ENCODE measurements at regions not wholly inside any gene's neighbourhood (a gene's known extent, or its start where the extent isn't known, plus 50 kb on each side); places are given as distances from the start of the nearest gene placed in this dataset.

DNA sequence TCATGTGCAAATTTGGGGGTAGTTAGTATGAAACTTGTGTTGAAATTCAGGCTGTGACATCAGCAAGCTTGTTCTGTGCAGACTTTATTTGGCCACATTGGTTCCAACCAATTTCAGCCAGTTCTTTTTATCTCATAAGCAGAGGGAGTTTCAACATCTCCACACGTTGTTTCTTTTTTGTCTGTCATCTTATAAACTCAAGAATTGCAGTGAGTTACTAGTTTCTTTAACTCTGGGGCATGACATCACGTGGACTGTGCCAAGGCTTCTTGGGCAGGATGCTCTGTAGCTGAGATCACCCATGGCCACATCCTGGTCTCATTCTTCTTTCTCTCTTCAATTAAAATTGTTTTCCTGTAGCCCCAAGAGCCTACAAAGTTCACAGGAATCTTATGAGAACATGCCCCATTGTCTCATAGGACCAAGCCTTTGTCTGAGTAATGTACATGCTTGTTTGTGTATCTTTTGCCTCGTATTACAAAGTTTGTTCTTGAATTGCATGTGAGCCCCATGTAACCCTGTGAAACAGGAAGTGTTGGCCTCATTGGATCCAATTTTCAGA is 982.0 kb upstream of the TMEM132C start:
- no peaks in the 10 kb centered on the region for H3K4me1 ChIP-seq (ENCODE audit: control insufficient read depth, insufficient read depth, low read length)
- no peaks in the 10 kb centered on the region for H3K36me3 ChIP-seq (ENCODE audit: control insufficient read depth, insufficient read depth, low read length)
- H3K9ac ChIP-seq (ENCODE audit: low read length): no peak overlapping the region
- no peak overlapping the region for H3K4me3 ChIP-seq (ENCODE audit: low read length)
- no peaks in the 10 kb centered on the region for H3K27me3 ChIP-seq (ENCODE audit: control insufficient read depth, insufficient read depth, low read length)
- no peak overlapping the region for H3K27ac ChIP-seq (ENCODE audit: low read depth, low read length)

DNA sequence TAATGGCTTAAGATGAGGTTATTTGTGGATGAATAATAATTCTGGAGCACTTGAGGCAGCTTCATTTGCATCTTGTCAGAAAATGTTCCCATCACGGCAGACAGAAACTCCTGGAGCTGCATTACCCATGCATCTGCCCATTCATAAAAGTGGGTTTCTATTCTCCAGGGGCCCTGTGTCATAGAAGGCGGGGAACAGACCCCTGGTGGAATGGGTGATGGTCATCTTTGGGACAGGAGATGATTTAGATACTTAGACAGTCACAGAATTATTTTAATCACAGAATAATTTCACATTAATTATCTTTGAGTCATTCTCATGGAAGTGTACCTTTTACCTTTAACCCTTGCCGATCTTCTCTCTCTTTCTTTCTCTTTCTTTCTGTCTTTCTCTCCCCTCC is 980.7 kb upstream of the TMEM132C start:
- no peaks in the 10 kb centered on the region for H3K36me3 ChIP-seq (ENCODE audit: control insufficient read depth, insufficient read depth, low read length)
- H3K27ac ChIP-seq (ENCODE audit: low read depth, low read length): no peak overlapping the region
- no peak overlapping the region for H3K4me3 ChIP-seq (ENCODE audit: low read length)
- no peak overlapping the region for H3K9ac ChIP-seq (ENCODE audit: low read length)
- no peaks in the 10 kb centered on the region for H3K4me1 ChIP-seq (ENCODE audit: control insufficient read depth, insufficient read depth, low read length)
- no peaks in the 10 kb centered on the region for H3K27me3 ChIP-seq (ENCODE audit: control insufficient read depth, insufficient read depth, low read length)

DNA sequence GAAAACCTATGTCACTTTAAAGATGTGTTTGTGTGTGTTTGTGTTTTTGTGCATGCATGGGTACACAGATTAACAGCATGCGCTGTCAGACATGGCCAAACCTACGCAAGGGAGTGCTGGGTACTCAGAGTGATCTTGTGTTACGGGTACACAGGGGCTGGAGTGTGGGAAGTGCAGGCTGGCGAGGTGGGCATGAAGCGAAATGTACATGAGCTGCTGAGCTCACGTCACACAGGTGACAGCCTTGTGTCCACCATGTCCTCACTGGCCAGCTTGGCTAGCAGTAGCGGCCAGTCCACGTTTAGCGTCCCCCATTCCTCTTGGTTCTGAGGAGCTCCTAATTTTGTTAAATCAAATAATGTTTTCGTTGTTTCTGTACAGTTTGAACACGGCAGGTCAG is 979.7 kb upstream of the TMEM132C start:
- H3K27me3 ChIP-seq (ENCODE audit: control insufficient read depth, insufficient read depth, low read length): no peaks in the 10 kb centered on the region
- H3K4me3 ChIP-seq (ENCODE audit: low read length): no peak overlapping the region
- no peak overlapping the region for H3K27ac ChIP-seq (ENCODE audit: low read depth, low read length)
- no peak overlapping the region for H3K9ac ChIP-seq (ENCODE audit: low read length)
- H3K4me1 ChIP-seq (ENCODE audit: control insufficient read depth, insufficient read depth, low read length): no peaks in the 10 kb centered on the region
- no peaks in the 10 kb centered on the region for H3K36me3 ChIP-seq (ENCODE audit: control insufficient read depth, insufficient read depth, low read length)

DNA sequence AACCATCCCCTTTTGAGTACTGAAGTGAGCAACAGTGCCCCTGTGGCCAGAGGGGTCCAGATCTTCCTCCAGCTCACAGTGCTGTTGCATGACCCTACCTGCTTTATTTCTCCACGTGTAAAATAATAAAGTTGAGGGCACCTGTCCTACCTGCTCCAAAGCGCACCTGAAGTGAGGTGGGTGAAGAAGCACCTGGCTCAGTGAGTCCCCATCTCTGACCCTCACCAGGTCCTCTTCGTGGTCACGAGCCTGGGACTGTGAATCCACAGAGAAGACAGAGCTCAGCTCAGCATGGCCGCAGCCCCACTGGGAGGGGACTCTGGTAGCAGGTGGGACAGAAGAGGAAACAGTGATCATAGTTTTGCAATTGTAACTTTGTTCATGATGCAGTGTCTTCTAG is 976.7 kb upstream of the TMEM132C start:
- Histone ChIP-seq H3K27me3 (ENCODE audit: control insufficient read depth, insufficient read depth, low read length) (no peaks in the 10 kb centered on the region), H3K4me3 (ENCODE audit: low read length) (no peak overlapping the region), H3K9ac (ENCODE audit: low read length) (no peak overlapping the region), H3K4me1 (ENCODE audit: control insufficient read depth, insufficient read depth, low read length) (no peaks in the 10 kb centered on the region), H3K27ac (ENCODE audit: low read depth, low read length) (no peak overlapping the region), H3K36me3 (ENCODE audit: control insufficient read depth, insufficient read depth, low read length) (no peaks in the 10 kb centered on the region)

DNA sequence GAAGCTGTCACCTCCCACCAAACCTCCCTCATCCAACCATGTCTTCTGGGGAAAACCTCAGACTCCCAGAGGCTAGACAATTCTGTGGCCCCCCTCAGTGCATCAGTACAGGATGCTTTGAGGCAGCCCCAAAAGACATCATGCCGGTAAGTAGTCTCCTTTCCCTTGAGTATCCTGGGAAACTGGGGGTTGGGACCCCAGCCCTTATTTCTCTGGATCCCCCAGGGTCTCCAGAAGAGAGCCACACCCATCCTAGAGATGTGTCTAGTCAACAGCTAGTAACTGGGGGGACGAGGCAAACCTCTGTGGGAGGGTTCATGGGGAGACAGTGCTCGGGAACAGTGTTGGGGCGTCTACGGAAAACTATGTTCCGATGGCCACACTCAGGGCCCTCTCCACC is 974.2 kb upstream of the TMEM132C start:
- H3K36me3 ChIP-seq (ENCODE audit: control insufficient read depth, insufficient read depth, low read length): no peaks in the 10 kb centered on the region
- H3K9ac ChIP-seq (ENCODE audit: low read length): no peak overlapping the region
- no peak overlapping the region for H3K4me3 ChIP-seq (ENCODE audit: low read length)
- H3K4me1 ChIP-seq (ENCODE audit: control insufficient read depth, insufficient read depth, low read length): no peaks in the 10 kb centered on the region
- H3K27ac ChIP-seq (ENCODE audit: low read depth, low read length): no peak overlapping the region
- H3K27me3 ChIP-seq (ENCODE audit: control insufficient read depth, insufficient read depth, low read length): no peaks in the 10 kb centered on the region

DNA sequence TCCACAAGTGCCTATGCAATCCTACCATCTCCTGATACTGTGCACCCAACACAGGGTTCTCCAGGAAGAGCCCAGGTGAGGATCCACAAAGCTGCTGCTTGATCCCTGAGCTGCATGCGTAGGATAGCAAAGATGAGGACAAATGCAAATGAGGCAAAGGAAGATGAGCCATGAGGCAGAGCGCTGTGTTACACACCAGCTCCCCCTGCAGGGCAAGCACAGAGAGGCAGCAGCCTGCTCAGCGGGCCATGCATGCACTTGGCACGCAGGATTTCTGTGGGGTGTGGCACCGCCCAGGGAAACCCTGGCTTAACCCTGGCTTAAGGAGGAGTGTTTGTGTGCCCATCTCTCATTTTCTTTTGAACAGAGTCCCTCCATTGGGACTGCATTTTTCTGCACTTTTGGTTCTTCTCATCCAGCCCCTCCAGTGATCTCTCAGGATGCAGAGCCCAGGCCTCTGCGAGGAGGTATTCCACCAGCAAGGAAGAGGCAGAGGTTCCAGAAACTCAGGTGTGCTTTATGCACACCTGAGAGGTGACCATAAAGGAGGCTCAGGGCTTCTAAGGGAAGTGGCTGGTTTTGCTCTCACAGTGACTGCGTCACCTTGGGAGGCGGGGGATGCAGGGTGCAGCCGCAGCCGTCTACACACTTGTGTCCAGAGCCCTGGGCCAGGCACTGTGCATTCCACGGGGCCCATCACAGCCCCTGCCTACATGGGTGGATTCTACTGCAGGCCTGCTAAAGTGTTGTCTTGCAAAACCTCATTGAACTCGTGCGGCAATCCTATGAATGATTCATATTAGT is 973.3 kb upstream of the TMEM132C start:
- no peaks in the 10 kb centered on the region for H3K27me3 ChIP-seq (ENCODE audit: control insufficient read depth, insufficient read depth, low read length)
- H3K36me3 ChIP-seq (ENCODE audit: control insufficient read depth, insufficient read depth, low read length): no peaks in the 10 kb centered on the region
- no peak overlapping the region for H3K4me3 ChIP-seq (ENCODE audit: low read length)
- no peak overlapping the region for H3K27ac ChIP-seq (ENCODE audit: low read depth, low read length)
- H3K9ac ChIP-seq (ENCODE audit: low read length): no peak overlapping the region
- no peaks in the 10 kb centered on the region for H3K4me1 ChIP-seq (ENCODE audit: control insufficient read depth, insufficient read depth, low read length)

DNA sequence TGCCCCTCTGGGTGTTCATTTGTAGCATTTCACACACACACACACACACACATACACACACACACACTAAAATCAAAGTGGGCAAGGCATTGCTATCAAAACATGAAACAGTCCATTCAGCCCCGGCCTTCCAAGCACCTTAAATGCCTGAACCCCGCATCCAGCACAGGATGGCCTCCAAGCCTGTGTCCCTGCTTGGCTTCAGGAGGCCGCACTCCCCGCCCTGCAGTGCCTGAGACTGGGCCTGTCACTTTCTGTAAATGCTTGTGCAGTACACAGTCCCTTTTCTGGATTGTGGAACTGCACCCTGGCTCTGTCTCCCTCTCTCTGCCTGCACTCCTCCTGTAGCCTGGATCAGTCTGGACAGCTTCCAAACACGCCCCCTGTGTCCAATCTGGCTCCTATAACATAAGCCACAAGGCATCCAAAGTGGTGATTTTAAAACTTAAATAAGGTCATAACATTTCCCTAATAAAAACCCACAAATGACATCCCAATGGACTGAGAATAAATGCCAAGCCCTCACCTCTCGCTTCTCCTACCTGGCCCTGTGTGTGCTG is 972.2 kb upstream of the TMEM132C start:
- H3K4me3 ChIP-seq (ENCODE audit: low read length): no peak overlapping the region
- no peaks in the 10 kb centered on the region for H3K27me3 ChIP-seq (ENCODE audit: control insufficient read depth, insufficient read depth, low read length)
- no peak overlapping the region for H3K9ac ChIP-seq (ENCODE audit: low read length)
- no peaks in the 10 kb centered on the region for H3K36me3 ChIP-seq (ENCODE audit: control insufficient read depth, insufficient read depth, low read length)
- no peaks in the 10 kb centered on the region for H3K4me1 ChIP-seq (ENCODE audit: control insufficient read depth, insufficient read depth, low read length)
- H3K27ac ChIP-seq (ENCODE audit: low read depth, low read length): no peak overlapping the region

DNA sequence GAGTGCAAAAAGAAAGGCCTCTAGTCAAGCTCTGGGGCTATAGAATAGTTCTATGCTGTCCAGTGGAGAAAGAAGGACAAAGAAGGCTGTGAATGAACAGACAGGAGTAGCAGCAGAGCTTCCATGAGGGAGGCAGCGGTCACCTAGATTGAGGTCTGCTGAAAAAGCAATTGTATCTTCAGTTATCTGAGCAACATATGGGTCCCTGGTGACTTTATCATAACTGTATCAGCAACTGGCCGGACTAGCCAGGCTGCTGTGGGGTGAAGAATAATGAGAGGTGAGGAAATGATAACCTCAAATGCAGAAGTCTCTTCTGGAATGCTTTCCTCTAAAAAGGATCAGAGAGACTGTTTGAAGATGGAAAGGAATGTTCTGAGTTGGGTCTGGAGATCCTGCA is 971.3 kb upstream of the TMEM132C start:
- H3K4me1 ChIP-seq (ENCODE audit: control insufficient read depth, insufficient read depth, low read length): no peaks in the 10 kb centered on the region
- no peaks in the 10 kb centered on the region for H3K36me3 ChIP-seq (ENCODE audit: control insufficient read depth, insufficient read depth, low read length)
- no peaks in the 10 kb centered on the region for H3K27me3 ChIP-seq (ENCODE audit: control insufficient read depth, insufficient read depth, low read length)
- H3K4me3 ChIP-seq (ENCODE audit: low read length): no peak overlapping the region
- no peak overlapping the region for H3K27ac ChIP-seq (ENCODE audit: low read depth, low read length)
- H3K9ac ChIP-seq (ENCODE audit: low read length): no peak overlapping the region

DNA sequence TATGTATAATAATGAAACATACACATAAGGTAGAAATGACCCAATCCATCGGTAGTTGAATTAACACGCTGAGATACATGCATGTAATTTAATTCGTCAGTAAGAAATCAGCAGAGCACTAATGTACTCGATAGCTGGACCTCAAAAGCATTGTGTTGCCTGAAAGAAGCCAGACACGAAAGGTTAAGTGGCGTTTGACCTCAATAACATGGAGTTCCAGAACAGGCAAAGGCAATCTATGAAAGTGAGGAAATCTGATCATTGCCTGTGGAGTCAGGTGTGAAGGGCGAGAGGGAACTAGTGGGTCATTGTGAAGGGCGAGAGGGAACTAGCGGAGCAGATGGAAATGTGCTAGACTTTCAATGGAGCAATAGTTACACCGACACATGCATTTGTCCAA is 970.4 kb upstream of the TMEM132C start:
- H3K27ac ChIP-seq (ENCODE audit: low read depth, low read length): no peak overlapping the region
- no peaks in the 10 kb centered on the region for H3K4me1 ChIP-seq (ENCODE audit: control insufficient read depth, insufficient read depth, low read length)
- no peak overlapping the region for H3K4me3 ChIP-seq (ENCODE audit: low read length)
- H3K36me3 ChIP-seq (ENCODE audit: control insufficient read depth, insufficient read depth, low read length): no peaks in the 10 kb centered on the region
- H3K9ac ChIP-seq (ENCODE audit: low read length): no peak overlapping the region
- H3K27me3 ChIP-seq (ENCODE audit: control insufficient read depth, insufficient read depth, low read length): no peaks in the 10 kb centered on the region

DNA sequence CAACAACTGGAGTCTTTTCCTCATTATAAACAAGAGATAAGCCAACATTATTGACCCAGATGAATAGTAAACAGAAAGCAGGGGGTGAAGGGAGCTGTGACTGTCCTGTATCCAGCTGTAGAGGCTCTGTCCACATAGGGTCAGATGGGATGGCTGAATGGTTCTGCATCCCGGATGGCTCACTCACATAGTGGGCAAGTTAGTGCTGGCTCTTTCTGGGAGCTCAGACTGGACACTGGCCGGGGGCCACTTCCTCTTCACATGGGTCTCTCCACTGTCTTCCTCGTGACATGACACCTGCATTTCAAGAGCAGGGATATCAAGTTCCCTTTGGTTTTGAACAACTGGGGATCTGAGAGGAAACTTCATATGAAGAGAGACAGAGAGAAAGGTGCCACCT is 969.6 kb upstream of the TMEM132C start:
- Histone ChIP-seq H3K4me3 (ENCODE audit: low read length) (no peak overlapping the region), H3K36me3 (ENCODE audit: control insufficient read depth, insufficient read depth, low read length) (no peaks in the 10 kb centered on the region), H3K27me3 (ENCODE audit: control insufficient read depth, insufficient read depth, low read length) (no peaks in the 10 kb centered on the region), H3K27ac (ENCODE audit: low read depth, low read length) (no peak overlapping the region), H3K4me1 (ENCODE audit: control insufficient read depth, insufficient read depth, low read length) (no peaks in the 10 kb centered on the region), H3K9ac (ENCODE audit: low read length) (no peak overlapping the region)

DNA sequence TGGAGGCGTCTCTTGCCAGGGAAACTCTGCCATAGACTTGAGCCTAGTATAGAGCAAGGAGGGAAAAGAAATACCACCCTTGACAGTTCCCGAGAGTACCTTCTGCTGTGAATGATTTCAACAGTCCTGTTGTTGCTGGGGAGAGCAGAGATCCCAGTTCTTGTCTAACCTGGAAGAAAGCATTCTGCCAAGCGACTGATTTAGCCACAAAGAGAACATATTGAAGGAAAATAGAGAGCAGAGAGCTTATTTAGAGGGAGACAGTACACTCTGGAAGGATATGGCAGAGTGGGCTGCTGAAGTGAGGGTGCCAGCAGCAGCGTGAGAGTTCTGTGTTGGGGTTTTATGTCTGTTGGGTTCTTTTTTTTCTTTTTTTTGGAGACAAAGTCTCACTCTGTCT is 966.9 kb upstream of the TMEM132C start:
- H3K9ac ChIP-seq (ENCODE audit: low read length): no peak overlapping the region
- H3K4me1 ChIP-seq (ENCODE audit: control insufficient read depth, insufficient read depth, low read length): no peaks in the 10 kb centered on the region
- no peak overlapping the region for H3K27ac ChIP-seq (ENCODE audit: low read depth, low read length)
- H3K36me3 ChIP-seq (ENCODE audit: control insufficient read depth, insufficient read depth, low read length): no peaks in the 10 kb centered on the region
- H3K27me3 ChIP-seq (ENCODE audit: control insufficient read depth, insufficient read depth, low read length): no peaks in the 10 kb centered on the region
- H3K4me3 ChIP-seq (ENCODE audit: low read length): no peak overlapping the region

DNA sequence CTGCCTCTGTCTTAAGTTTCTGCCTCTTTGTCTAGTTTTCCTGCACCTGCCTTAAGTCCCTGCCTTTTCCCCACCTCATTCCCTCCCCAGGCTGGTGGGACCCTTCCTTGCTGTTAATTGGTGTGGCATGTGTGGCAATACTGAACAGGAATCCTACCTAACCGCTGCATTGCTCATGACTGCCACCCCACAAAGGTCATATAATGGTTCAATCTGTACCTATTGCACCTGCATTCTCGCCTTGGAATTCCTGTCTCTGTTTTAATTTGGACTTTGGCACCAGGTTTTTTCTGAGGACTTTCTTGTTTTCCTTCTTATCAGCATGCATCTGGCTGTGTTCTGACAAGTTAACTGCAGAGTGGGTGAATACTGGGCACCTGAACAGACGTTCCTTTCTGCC is 966.2 kb upstream of the TMEM132C start:
- H3K27ac ChIP-seq (ENCODE audit: low read depth, low read length): no peak overlapping the region

DNA sequence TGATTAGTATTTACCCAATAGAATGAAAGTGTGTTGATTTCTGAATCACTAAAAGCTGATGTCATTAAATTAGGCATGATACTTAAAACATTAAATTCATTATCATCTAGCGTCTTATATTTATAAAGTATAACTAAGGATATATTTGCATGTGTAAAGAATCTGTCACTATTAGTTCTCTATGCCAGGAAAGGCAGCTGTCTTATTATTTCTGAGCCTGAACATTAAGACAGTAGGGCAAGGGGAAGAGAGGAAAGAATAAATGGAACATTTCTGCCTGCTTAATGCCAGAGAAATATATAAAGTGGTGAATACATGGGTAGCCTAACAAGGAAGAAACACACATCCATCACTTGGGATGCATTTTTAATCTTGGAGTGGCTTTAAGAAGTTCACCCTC is 965.1 kb upstream of the TMEM132C start:
- H3K27me3 ChIP-seq (ENCODE audit: control insufficient read depth, insufficient read depth, low read length): no peaks in the 10 kb centered on the region
- no peak overlapping the region for H3K27ac ChIP-seq (ENCODE audit: low read depth, low read length)
- H3K4me1 ChIP-seq (ENCODE audit: control insufficient read depth, insufficient read depth, low read length): no peaks in the 10 kb centered on the region
- no peak overlapping the region for H3K9ac ChIP-seq (ENCODE audit: low read length)
- H3K4me3 ChIP-seq (ENCODE audit: low read length): no peak overlapping the region
- H3K36me3 ChIP-seq (ENCODE audit: control insufficient read depth, insufficient read depth, low read length): no peaks in the 10 kb centered on the region

More for the DNA sequence above, 966.2 kb upstream of the TMEM132C start:
- H3K4me3 ChIP-seq (ENCODE audit: low read length): no peak overlapping the region
- no peak overlapping the region for H3K9ac ChIP-seq (ENCODE audit: low read length)
- no peaks in the 10 kb centered on the region for H3K4me1 ChIP-seq (ENCODE audit: control insufficient read depth, insufficient read depth, low read length)
- H3K36me3 ChIP-seq (ENCODE audit: control insufficient read depth, insufficient read depth, low read length): no peaks in the 10 kb centered on the region
- no peaks in the 10 kb centered on the region for H3K27me3 ChIP-seq (ENCODE audit: control insufficient read depth, insufficient read depth, low read length)

Measured in rectal smooth muscle tissue (tissue), 1 donor.